ENCODE measurements at regions not wholly inside any gene's neighbourhood (a gene's known extent, or its start where the extent isn't known, plus 50 kb on each side); places are given as distances from the start of the nearest gene placed in this dataset.

GRCh38 chr5:133889271-133889905 is 79.0 kb downstream of the C5orf15 start:
- Mint-ChIP-seq H3K9me3 (no peaks in the 10 kb centered on the region), H3K27me3 (ENCODE audit: low read depth) (no peaks in the 10 kb centered on the region), H3K4me3 (no peak overlapping the region), H3K36me3 (no peaks in the 10 kb centered on the region), H3K27ac (no peak overlapping the region), H3K4me1 (peaks cover 35% of the 10 kb centered on the region)
- DNase-seq (ENCODE audit: low spot score in 2 of 2, unreplicated experiment in 2 of 2), result no peak
- TF ChIP-seq CTCF (IDR thresholded peaks at IDR 0.05; ENCODE audit: unreplicated experiment), result no peak

GRCh38 chr5:133888625-133888991 is 79.8 kb downstream of the C5orf15 start:
- Mint-ChIP-seq H3K36me3 (no peaks in the 10 kb centered on the region), H3K27ac (no peak overlapping the region), H3K4me1 (peaks cover 43% of the 10 kb centered on the region), H3K4me3 (no peak overlapping the region), H3K9me3 (no peaks in the 10 kb centered on the region), H3K27me3 (ENCODE audit: low read depth) (no peaks in the 10 kb centered on the region)
- no peak for DNase-seq (ENCODE audit: low spot score in 2 of 2, unreplicated experiment in 2 of 2)
- TF ChIP-seq CTCF (IDR thresholded peaks at IDR 0.05; ENCODE audit: unreplicated experiment), result no peak

- DNase-seq (ENCODE audit: low spot score in 2 of 2, unreplicated experiment in 2 of 2), result no peak
- peaks cover 71% of the 10 kb centered on the region for H3K4me1 Mint-ChIP-seq
Observed at GRCh38 chr5:133885566-133885965, 82.9 kb downstream of the C5orf15 start.

GRCh38 chr5:133884569-133885311 is 83.7 kb downstream of the C5orf15 start:
- peak overlapping the region; percentile 81 for H3K27ac Mint-ChIP-seq

More at GRCh38 chr5:133885566-133885965, 82.9 kb downstream of the C5orf15 start:
- Mint-ChIP-seq H3K27me3 (ENCODE audit: low read depth) (no peaks in the 10 kb centered on the region), H3K27ac (peak overlapping the region; percentile 70), H3K36me3 (no peaks in the 10 kb centered on the region), H3K4me3 (no peak overlapping the region), H3K9me3 (no peaks in the 10 kb centered on the region)
- no peak for TF ChIP-seq CTCF (IDR thresholded peaks at IDR 0.05; ENCODE audit: unreplicated experiment)

GRCh38 chr5:133883916-133884315 is 84.5 kb downstream of the C5orf15 start:
- Mint-ChIP-seq H3K4me1 (peaks cover 68% of the 10 kb centered on the region), H3K36me3 (no peaks in the 10 kb centered on the region), H3K27me3 (ENCODE audit: low read depth) (no peaks in the 10 kb centered on the region), H3K9me3 (no peaks in the 10 kb centered on the region), H3K27ac (peak overlapping the region; percentile 59), H3K4me3 (no peak overlapping the region)
- DNase-seq (ENCODE audit: low spot score in 2 of 2, unreplicated experiment in 2 of 2), result no peak
- TF ChIP-seq CTCF (IDR thresholded peaks at IDR 0.05; ENCODE audit: unreplicated experiment), result no peak

More at GRCh38 chr5:133884569-133885311, 83.7 kb downstream of the C5orf15 start:
- Mint-ChIP-seq H3K36me3 (no peaks in the 10 kb centered on the region), H3K27me3 (ENCODE audit: low read depth) (no peaks in the 10 kb centered on the region), H3K4me3 (no peak overlapping the region), H3K4me1 (peaks cover 71% of the 10 kb centered on the region), H3K9me3 (no peaks in the 10 kb centered on the region)
- TF ChIP-seq CTCF (IDR thresholded peaks at IDR 0.05; ENCODE audit: unreplicated experiment), result no peak
- no peak for DNase-seq (ENCODE audit: low spot score in 2 of 2, unreplicated experiment in 2 of 2)

Measured in mesothelial cell of epicardium (in vitro differentiated cells).